ENCODE measurements at regions not wholly inside any gene's neighbourhood (a gene's known extent, or its start where the extent isn't known, plus 50 kb on each side); places are given as distances from the start of the nearest gene placed in this dataset.

GRCh38 chr12:66934302-66935062 is 255.6 kb upstream of the GRIP1 start:
- Histone ChIP-seq H3K36me3 (ENCODE audit: insufficient read depth, low read length) (no peaks in the 10 kb centered on the region), H2AFZ (ENCODE audit: low read depth, low read length) (no peak overlapping the region), H3K9me3 (ENCODE audit: low read length) (no peaks in the 10 kb centered on the region), H3K9ac (ENCODE audit: low read length) (no peak overlapping the region), H4K20me1 (ENCODE audit: insufficient read depth) (no peaks in the 10 kb centered on the region), H3K27me3 (ENCODE audit: insufficient read depth, low read depth, low read length) (no peaks in the 10 kb centered on the region), H3F3A (ENCODE audit: insufficient read depth, low read length, poor library complexity, severe bottlenecking) (no peaks in the 10 kb centered on the region), H3K9me2 (ENCODE audit: insufficient read depth, low read length) (no peaks in the 10 kb centered on the region), H3K79me2 (replicated peaks; ENCODE audit: insufficient read depth, low read length) (peaks cover 4% of the 10 kb centered on the region), H3K4me3 (ENCODE audit: low read length) (no peak overlapping the region), H3K4me2 (ENCODE audit: low read length) (no peak overlapping the region), H3K27ac (ENCODE audit: low read length) (no peak overlapping the region)
- TF ChIP-seq MXI1 (conservative IDR thresholded peaks at IDR 0.05; ENCODE audit: poor library complexity, severe bottlenecking) (no peak), TAF1 (IDR thresholded peaks at IDR 0.05; ENCODE audit: low read depth) (no peak), EZH2 (IDR thresholded peaks at IDR 0.05; ENCODE audit: borderline replicate concordance, insufficient read depth, low read length, poor library complexity, severe bottlenecking) (no peak), REST (IDR thresholded peaks at IDR 0.05; ENCODE audit: borderline replicate concordance) (no peak), POLR2AphosphoS5 (IDR thresholded peaks at IDR 0.05) (no peak), EP300 (conservative IDR thresholded peaks at IDR 0.05; ENCODE audit: poor library complexity, severe bottlenecking) (no peak), SMC3 (conservative IDR thresholded peaks at IDR 0.05; ENCODE audit: poor library complexity) (no peak), RAD21 (conservative IDR thresholded peaks at IDR 0.05) (no peak)

- Histone ChIP-seq H3K79me2 (replicated peaks; ENCODE audit: insufficient read depth, low read length) (no peaks in the 10 kb centered on the region), H3K4me3 (ENCODE audit: low read length) (no peak overlapping the region), H3K9ac (ENCODE audit: low read length) (no peak overlapping the region), H3F3A (ENCODE audit: insufficient read depth, low read length, poor library complexity, severe bottlenecking) (no peaks in the 10 kb centered on the region), H3K27me3 (ENCODE audit: insufficient read depth, low read depth, low read length) (no peaks in the 10 kb centered on the region), H4K20me1 (ENCODE audit: insufficient read depth) (no peaks in the 10 kb centered on the region), H3K9me3 (ENCODE audit: low read length) (no peaks in the 10 kb centered on the region), H3K4me2 (ENCODE audit: low read length) (no peak overlapping the region), H3K36me3 (ENCODE audit: insufficient read depth, low read length) (no peaks in the 10 kb centered on the region), H3K9me2 (ENCODE audit: insufficient read depth, low read length) (no peaks in the 10 kb centered on the region), H3K27ac (ENCODE audit: low read length) (no peak overlapping the region), H2AFZ (ENCODE audit: low read depth, low read length) (no peak overlapping the region)
- no peak for TF ChIP-seq REST (IDR thresholded peaks at IDR 0.05; ENCODE audit: borderline replicate concordance)
- TF ChIP-seq RAD21 (conservative IDR thresholded peaks at IDR 0.05), result no peak
- no peak for TF ChIP-seq MXI1 (conservative IDR thresholded peaks at IDR 0.05; ENCODE audit: poor library complexity, severe bottlenecking)
- TF ChIP-seq EZH2 (IDR thresholded peaks at IDR 0.05; ENCODE audit: borderline replicate concordance, insufficient read depth, low read length, poor library complexity, severe bottlenecking), result no peak
- no peak for TF ChIP-seq EP300 (conservative IDR thresholded peaks at IDR 0.05; ENCODE audit: poor library complexity, severe bottlenecking)
- no peak for TF ChIP-seq SMC3 (conservative IDR thresholded peaks at IDR 0.05; ENCODE audit: poor library complexity)
- TF ChIP-seq TAF1 (IDR thresholded peaks at IDR 0.05; ENCODE audit: low read depth), result no peak
- no peak for TF ChIP-seq CTCF (IDR thresholded peaks at IDR 0.05; ENCODE audit: poor library complexity, severe bottlenecking)
- no peak for TF ChIP-seq POLR2AphosphoS5 (IDR thresholded peaks at IDR 0.05)
Observed at GRCh38 chr12:66941150-66941549, 262.3 kb upstream of the GRIP1 start.
